ENCODE measurements at regions not wholly inside any gene's neighbourhood (a gene's known extent, or its start where the extent isn't known, plus 50 kb on each side); places are given as distances from the start of the nearest gene placed in this dataset.
"Not testable (repeated sequence)": the region's sequence is repeated elsewhere in the genome, so short reads cannot be mapped to it uniquely, and the experiment has no call there.

GRCh38 chr4:127406187-127406586 lies 226.6 kb upstream of the INTU start:
- TF ChIP-seq CTCF (IDR thresholded peaks at IDR 0.05): no peak
- DNase-seq (ENCODE audit: low spot score): no peak
- no peak for ATAC-seq (ENCODE audit: low FRiP score)

GRCh38 chr4:127407572-127407971 lies 225.2 kb upstream of the INTU start:
- not testable (repeated sequence) for DNase-seq (ENCODE audit: low spot score); ATAC-seq (ENCODE audit: low FRiP score)

- ATAC-seq (ENCODE audit: low FRiP score): no peak
Measured at GRCh38 chr4:127410201-127410600, 222.6 kb upstream of the INTU start.

GRCh38 chr4:127410644-127411043 lies 222.1 kb upstream of the INTU start:
- DNase-seq (ENCODE audit: low spot score) (no peak), ATAC-seq (ENCODE audit: low FRiP score) (no peak)
- no peak for TF ChIP-seq CTCF (IDR thresholded peaks at IDR 0.05)

More at GRCh38 chr4:127410201-127410600, 222.6 kb upstream of the INTU start:
- no peak for TF ChIP-seq CTCF (IDR thresholded peaks at IDR 0.05)
- no peak for DNase-seq (ENCODE audit: low spot score)

GRCh38 chr4:127414951-127415606 lies 217.7 kb upstream of the INTU start:
- ATAC-seq (ENCODE audit: low FRiP score): no peak
- TF ChIP-seq CTCF (IDR thresholded peaks at IDR 0.05): no peak

GRCh38 chr4:127416115-127416514 lies 216.6 kb upstream of the INTU start:
- no peak for TF ChIP-seq CTCF (IDR thresholded peaks at IDR 0.05)
- DNase-seq (ENCODE audit: low spot score): no peak
- ATAC-seq (ENCODE audit: low FRiP score): no peak

More at GRCh38 chr4:127414951-127415606, 217.7 kb upstream of the INTU start:
- no peak for DNase-seq (ENCODE audit: low spot score)

- TF ChIP-seq CTCF (IDR thresholded peaks at IDR 0.05): no peak
- DNase-seq (ENCODE audit: low spot score) (no peak), ATAC-seq (ENCODE audit: low FRiP score) (no peak)
Measured at GRCh38 chr4:127417885-127418535, 214.7 kb upstream of the INTU start.

Measured in omental fat pad (tissue), 3 donors.